ENCODE measurements at regions not wholly inside any gene's neighbourhood (a gene's known extent, or its start where the extent isn't known, plus 50 kb on each side); places are given as distances from the start of the nearest gene placed in this dataset.
A peak's percentile ranks its signal among the peaks of the same experiment; 100 is the strongest.

DNA sequence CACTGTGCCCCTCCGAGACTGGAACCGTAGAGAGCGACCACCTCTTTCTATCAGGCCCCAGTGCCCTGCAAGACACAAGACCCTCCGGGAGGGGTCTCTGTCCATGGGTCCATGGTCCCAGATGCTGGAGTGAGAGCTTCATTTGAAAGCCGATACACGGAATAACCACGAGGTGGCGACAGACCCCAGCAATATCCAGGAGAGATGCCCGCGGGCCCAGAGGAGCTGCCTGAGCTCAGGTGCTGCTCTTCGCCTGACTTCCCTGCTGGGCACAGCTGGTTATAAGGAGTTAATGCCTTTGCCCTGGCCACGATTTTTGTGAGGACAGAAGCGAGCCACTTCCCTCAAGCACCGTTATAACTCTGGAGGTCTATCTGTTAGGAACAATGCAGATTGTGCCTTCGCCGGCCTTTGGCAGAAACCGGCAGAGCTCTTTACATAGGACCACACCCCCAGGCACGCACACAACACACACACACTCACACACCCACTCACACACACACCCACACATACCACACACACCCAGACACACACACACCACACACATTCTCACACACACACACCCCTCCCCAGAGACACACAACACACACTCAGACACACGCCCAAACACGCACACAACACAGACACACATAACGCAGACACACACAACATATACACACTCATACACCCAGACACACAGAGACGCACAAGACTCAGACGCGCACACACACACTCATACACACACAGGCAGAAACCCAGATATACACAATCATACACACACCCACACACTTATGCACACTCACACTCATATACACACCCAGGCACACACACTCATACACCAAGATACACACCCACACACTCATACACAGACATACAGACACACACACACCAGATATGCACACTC, 436.4 kb downstream of the SOX9 start:
- TF ChIP-seq, protein P1, sequence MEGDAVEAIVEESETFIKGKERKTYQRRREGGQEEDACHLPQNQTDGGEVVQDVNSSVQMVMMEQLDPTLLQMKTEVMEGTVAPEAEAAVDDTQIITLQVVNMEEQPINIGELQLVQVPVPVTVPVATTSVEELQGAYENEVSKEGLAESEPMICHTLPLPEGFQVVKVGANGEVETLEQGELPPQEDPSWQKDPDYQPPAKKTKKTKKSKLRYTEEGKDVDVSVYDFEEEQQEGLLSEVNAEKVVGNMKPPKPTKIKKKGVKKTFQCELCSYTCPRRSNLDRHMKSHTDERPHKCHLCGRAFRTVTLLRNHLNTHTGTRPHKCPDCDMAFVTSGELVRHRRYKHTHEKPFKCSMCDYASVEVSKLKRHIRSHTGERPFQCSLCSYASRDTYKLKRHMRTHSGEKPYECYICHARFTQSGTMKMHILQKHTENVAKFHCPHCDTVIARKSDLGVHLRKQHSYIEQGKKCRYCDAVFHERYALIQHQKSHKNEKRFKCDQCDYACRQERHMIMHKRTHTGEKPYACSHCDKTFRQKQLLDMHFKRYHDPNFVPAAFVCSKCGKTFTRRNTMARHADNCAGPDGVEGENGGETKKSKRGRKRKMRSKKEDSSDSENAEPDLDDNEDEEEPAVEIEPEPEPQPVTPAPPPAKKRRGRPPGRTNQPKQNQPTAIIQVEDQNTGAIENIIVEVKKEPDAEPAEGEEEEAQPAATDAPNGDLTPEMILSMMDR (IDR thresholded peaks at IDR 0.05), result peak; percentile 43 to 79 (median 72)
- peak in 1 of 2 donors; percentile 16 for TF ChIP-seq POLR2A (IDR thresholded peaks at IDR 0.05)

Measured in Peyer's patch (tissue), 4 donors.